ENCODE measurements at regions not wholly inside any gene's neighbourhood (a gene's known extent, or its start where the extent isn't known, plus 50 kb on each side); places are given as distances from the start of the nearest gene placed in this dataset.

DNA sequence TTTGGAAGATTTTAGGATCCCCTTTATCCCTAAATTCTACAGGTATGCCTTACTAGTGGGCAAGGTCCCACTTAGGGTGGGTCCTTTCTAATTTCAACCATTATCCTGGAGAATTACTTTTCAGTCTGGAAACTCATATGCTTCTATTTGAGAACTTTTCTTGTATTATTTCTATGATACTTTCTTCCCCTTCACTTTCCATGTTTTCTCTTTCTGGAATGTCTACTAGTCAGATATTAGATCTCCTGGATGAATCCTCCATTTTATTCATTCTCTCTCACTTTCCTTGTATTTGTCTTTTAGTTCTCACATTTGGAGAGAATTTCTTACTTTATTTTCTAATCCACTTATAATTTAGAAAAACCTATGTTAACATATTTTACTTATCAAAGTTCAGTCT is 83.9 kb upstream of the SIPA1L2 start:
- Histone ChIP-seq H3K9me3 (ENCODE audit: control insufficient read depth in 1 of 2, insufficient read depth in 1 of 2, low read depth in 1 of 2, low read length in 2 of 2) (no peaks in the 10 kb centered on the region), H3K36me3 (ENCODE audit: control insufficient read depth in 1 of 2, insufficient read depth in 2 of 2, low read length in 2 of 2) (no peaks in the 10 kb centered on the region), H3K9me2 (ENCODE audit: insufficient read depth) (no peaks in the 10 kb centered on the region), H3K4me2 (ENCODE audit: low read length) (no peak overlapping the region), H3K4me1 (ENCODE audit: control insufficient read depth in 1 of 2, insufficient read depth in 2 of 2, low read length in 2 of 2) (no peaks in the 10 kb centered on the region), H3K4me3 (replicated peaks in 1 of 2; ENCODE audit: low read depth in 1 of 2, low read length in 2 of 2) (no peak overlapping the region), H3K27me3 (ENCODE audit: insufficient read depth, low read length) (no peaks in the 10 kb centered on the region), H2AFZ (ENCODE audit: low read depth, low read length, poor library complexity, severe bottlenecking) (no peak overlapping the region), H3K9ac (ENCODE audit: low read length) (no peak overlapping the region), H4K20me1 (ENCODE audit: insufficient read depth) (no peaks in the 10 kb centered on the region), H3K27ac (ENCODE audit: low read depth, low read length) (no peak overlapping the region), H3K79me2 (ENCODE audit: insufficient read depth, low read length) (no peaks in the 10 kb centered on the region)
- no peak for TF ChIP-seq RAD21 (IDR thresholded peaks at IDR 0.05; ENCODE audit: low read depth)
- no peak for TF ChIP-seq SIN3A (IDR thresholded peaks at IDR 0.05; ENCODE audit: low read depth)
- TF ChIP-seq, protein P1, sequence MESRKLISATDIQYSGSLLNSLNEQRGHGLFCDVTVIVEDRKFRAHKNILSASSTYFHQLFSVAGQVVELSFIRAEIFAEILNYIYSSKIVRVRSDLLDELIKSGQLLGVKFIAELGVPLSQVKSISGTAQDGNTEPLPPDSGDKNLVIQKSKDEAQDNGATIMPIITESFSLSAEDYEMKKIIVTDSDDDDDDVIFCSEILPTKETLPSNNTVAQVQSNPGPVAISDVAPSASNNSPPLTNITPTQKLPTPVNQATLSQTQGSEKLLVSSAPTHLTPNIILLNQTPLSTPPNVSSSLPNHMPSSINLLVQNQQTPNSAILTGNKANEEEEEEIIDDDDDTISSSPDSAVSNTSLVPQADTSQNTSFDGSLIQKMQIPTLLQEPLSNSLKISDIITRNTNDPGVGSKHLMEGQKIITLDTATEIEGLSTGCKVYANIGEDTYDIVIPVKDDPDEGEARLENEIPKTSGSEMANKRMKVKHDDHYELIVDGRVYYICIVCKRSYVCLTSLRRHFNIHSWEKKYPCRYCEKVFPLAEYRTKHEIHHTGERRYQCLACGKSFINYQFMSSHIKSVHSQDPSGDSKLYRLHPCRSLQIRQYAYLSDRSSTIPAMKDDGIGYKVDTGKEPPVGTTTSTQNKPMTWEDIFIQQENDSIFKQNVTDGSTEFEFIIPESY (IDR thresholded peaks at IDR 0.05; ENCODE audit: extremely low read depth, insufficient replicate concordance, low read length): no peak
- no peak for TF ChIP-seq FOSL1 (IDR thresholded peaks at IDR 0.05; ENCODE audit: low read depth)
- TF ChIP-seq TCF7L2 (IDR thresholded peaks at IDR 0.05; ENCODE audit: borderline replicate concordance, extremely low read depth, insufficient read depth, insufficient read length): no peak
- no peak for TF ChIP-seq EZH2phosphoT487 (IDR thresholded peaks at IDR 0.05; ENCODE audit: borderline replicate concordance)
- TF ChIP-seq, protein P2, sequence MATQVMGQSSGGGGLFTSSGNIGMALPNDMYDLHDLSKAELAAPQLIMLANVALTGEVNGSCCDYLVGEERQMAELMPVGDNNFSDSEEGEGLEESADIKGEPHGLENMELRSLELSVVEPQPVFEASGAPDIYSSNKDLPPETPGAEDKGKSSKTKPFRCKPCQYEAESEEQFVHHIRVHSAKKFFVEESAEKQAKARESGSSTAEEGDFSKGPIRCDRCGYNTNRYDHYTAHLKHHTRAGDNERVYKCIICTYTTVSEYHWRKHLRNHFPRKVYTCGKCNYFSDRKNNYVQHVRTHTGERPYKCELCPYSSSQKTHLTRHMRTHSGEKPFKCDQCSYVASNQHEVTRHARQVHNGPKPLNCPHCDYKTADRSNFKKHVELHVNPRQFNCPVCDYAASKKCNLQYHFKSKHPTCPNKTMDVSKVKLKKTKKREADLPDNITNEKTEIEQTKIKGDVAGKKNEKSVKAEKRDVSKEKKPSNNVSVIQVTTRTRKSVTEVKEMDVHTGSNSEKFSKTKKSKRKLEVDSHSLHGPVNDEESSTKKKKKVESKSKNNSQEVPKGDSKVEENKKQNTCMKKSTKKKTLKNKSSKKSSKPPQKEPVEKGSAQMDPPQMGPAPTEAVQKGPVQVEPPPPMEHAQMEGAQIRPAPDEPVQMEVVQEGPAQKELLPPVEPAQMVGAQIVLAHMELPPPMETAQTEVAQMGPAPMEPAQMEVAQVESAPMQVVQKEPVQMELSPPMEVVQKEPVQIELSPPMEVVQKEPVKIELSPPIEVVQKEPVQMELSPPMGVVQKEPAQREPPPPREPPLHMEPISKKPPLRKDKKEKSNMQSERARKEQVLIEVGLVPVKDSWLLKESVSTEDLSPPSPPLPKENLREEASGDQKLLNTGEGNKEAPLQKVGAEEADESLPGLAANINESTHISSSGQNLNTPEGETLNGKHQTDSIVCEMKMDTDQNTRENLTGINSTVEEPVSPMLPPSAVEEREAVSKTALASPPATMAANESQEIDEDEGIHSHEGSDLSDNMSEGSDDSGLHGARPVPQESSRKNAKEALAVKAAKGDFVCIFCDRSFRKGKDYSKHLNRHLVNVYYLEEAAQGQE (IDR thresholded peaks at IDR 0.05; ENCODE audit: low read depth): no peak
- TF ChIP-seq YY1 (IDR thresholded peaks at IDR 0.05; ENCODE audit: extremely low read depth, insufficient replicate concordance, low read depth, low read length): no peak
- no peak for TF ChIP-seq SRF (IDR thresholded peaks at IDR 0.05; ENCODE audit: low read depth)
- TF ChIP-seq, protein P3, sequence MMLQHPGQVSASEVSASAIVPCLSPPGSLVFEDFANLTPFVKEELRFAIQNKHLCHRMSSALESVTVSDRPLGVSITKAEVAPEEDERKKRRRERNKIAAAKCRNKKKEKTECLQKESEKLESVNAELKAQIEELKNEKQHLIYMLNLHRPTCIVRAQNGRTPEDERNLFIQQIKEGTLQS (IDR thresholded peaks at IDR 0.05): no peak
- TF ChIP-seq POLR2AphosphoS5 (IDR thresholded peaks at IDR 0.05; ENCODE audit: low read depth, low read length): no peak
- no peak for TF ChIP-seq POLR2A (IDR thresholded peaks at IDR 0.05; ENCODE audit: borderline replicate concordance, extremely low read depth, insufficient read depth, insufficient read length)
- TF ChIP-seq ZNF274 (IDR thresholded peaks at IDR 0.05; ENCODE audit: low read depth, low read length): no peak
- no peak for TF ChIP-seq EGR1 (IDR thresholded peaks at IDR 0.05; ENCODE audit: low read depth)
- TF ChIP-seq CEBPB (IDR thresholded peaks at IDR 0.05; ENCODE audit: low read depth): no peak
- no peak for TF ChIP-seq SP1 (IDR thresholded peaks at IDR 0.05; ENCODE audit: low read depth)
- TF ChIP-seq, protein P4, sequence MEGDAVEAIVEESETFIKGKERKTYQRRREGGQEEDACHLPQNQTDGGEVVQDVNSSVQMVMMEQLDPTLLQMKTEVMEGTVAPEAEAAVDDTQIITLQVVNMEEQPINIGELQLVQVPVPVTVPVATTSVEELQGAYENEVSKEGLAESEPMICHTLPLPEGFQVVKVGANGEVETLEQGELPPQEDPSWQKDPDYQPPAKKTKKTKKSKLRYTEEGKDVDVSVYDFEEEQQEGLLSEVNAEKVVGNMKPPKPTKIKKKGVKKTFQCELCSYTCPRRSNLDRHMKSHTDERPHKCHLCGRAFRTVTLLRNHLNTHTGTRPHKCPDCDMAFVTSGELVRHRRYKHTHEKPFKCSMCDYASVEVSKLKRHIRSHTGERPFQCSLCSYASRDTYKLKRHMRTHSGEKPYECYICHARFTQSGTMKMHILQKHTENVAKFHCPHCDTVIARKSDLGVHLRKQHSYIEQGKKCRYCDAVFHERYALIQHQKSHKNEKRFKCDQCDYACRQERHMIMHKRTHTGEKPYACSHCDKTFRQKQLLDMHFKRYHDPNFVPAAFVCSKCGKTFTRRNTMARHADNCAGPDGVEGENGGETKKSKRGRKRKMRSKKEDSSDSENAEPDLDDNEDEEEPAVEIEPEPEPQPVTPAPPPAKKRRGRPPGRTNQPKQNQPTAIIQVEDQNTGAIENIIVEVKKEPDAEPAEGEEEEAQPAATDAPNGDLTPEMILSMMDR (IDR thresholded peaks at IDR 0.05 in 2 of 3, conservative IDR thresholded peaks at IDR 0.05 in 1 of 3; ENCODE audit: borderline replicate concordance in 1 of 3, insufficient read depth in 1 of 3, low read depth in 2 of 3, low read length in 2 of 3): no peak
- TF ChIP-seq JUND (IDR thresholded peaks at IDR 0.05): no peak
- CTCF ChIA-PET: no interaction called here
- RAD21 ChIA-PET (ENCODE audit: low non-redundant PET in 1 of 2, low total read pairs in 2 of 2, uncharacterized antibody in 2 of 2, unreplicated experiment in 2 of 2): no interaction called here
- BruUV-seq (replicated peaks): no TSS peak
- POLR2A ChIA-PET: no interaction called here
- DNase-seq (ENCODE audit: low read depth, low spot score) (no peak), ATAC-seq (no peak)
- intact Hi-C loops (cut with micrococcal nuclease): loop anchor here (1.0 kb wide), 1 partner anchor 29 kb away; no protein-coding TSS in a partner anchor
